ENCODE measurements at regions not wholly inside any gene's neighbourhood (a gene's known extent, or its start where the extent isn't known, plus 50 kb on each side); places are given as distances from the start of the nearest gene placed in this dataset.

DNA sequence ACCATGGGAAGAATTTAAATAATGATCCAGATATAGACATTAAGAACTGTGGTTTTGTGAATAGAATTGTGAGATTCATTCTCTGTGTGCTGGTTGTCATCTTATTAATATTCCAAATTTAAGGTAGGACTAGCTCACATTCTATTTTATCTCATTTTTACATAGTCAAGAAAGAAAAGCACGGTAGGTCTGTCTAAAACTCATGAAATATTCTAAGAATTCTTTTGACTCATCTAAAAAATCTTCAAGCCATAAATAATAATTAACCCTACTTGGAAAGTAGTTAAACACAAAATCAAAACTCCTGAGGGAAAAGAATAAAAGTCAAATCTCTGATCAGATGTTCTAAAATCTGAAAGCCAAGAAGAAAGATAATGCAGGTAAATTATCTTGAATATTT is 388.8 kb upstream of the CHAC2 start (continued):
- TF ChIP-seq YY1 (IDR thresholded peaks at IDR 0.05; ENCODE audit: low read depth, low read length), result no peak
- TF ChIP-seq TAF1 (IDR thresholded peaks at IDR 0.05; ENCODE audit: borderline replicate concordance, low read depth, low read length), result no peak

GRCh38 chr2:53373126-53373525 is 394.5 kb upstream of the CHAC2 start:
- Histone ChIP-seq H3K27ac (ENCODE audit: control insufficient read depth, insufficient read depth) (no peak overlapping the region), H3K9ac (ENCODE audit: control insufficient read depth, insufficient read depth, low read length) (no peak overlapping the region), H2AFZ (ENCODE audit: control insufficient read depth, low read depth, low read length) (no peak overlapping the region), H3K4me3 (no peak overlapping the region), H4K20me1 (ENCODE audit: control insufficient read depth, insufficient read depth) (no peaks in the 10 kb centered on the region), H3K27me3 (replicated peaks in 1 of 2; ENCODE audit: control insufficient read depth in 2 of 2, insufficient read depth in 2 of 2, low read length in 1 of 2) (no peaks in the 10 kb centered on the region), H3K36me3 (ENCODE audit: control insufficient read depth in 2 of 2, insufficient read depth in 2 of 2, low read length in 1 of 2) (no peaks in the 10 kb centered on the region), H3K9me3 (replicated peaks; ENCODE audit: control insufficient read depth, insufficient read depth, low read length) (no peaks in the 10 kb centered on the region), H3K4me1 (ENCODE audit: control insufficient read depth, insufficient read depth, low read length) (no peaks in the 10 kb centered on the region), H3K79me2 (ENCODE audit: control insufficient read depth, insufficient read depth, low read length) (no peaks in the 10 kb centered on the region), H3K4me2 (ENCODE audit: control insufficient read depth, insufficient read depth) (no peak overlapping the region)
- DNase-seq (ENCODE audit: low read depth, low spot score) (no peak), ATAC-seq (no peak), FAIRE-seq (no peak)
- TF ChIP-seq E2F8 (IDR thresholded peaks at IDR 0.05; ENCODE audit: low read depth, partially characterized antibody) (no peak), STAT1 (conservative IDR thresholded peaks at IDR 0.05) (no peak), EGR1 (IDR thresholded peaks at IDR 0.05; ENCODE audit: borderline replicate concordance in 1 of 2, low read depth in 2 of 2, low read length in 2 of 2) (no peak), ZNF274 (IDR thresholded peaks at IDR 0.05; ENCODE audit: insufficient read depth, insufficient read length) (no peak), PAX5 (IDR thresholded peaks at IDR 0.05; ENCODE audit: borderline replicate concordance, low read depth, low read length) (no peak), WRNIP1 (IDR thresholded peaks at IDR 0.05; ENCODE audit: borderline replicate concordance, low read depth, low read length) (no peak), ATF7 (IDR thresholded peaks at IDR 0.05; ENCODE audit: low read depth) (no peak)
- SMC1A ChIA-PET (ENCODE audit: uncharacterized antibody, unreplicated experiment), result no interaction called here
- in situ Hi-C loops (cut with MboI) (no loop called here), intact Hi-C loops (cut with micrococcal nuclease; ENCODE audit: unreplicated experiment) (no loop called here)
- POLR2A ChIA-PET, result no interaction called here
- RAD21 ChIA-PET (ENCODE audit: unreplicated experiment), result no interaction called here
- WGBS (ENCODE audit: insufficient coverage, insufficient replicate concordance, low lambda C conversion rate, missing lambda C conversion rate), result 0% methylated on average over 1 of the region's 1 CpG
- BruUV-seq (replicated peaks), result no TSS peak
- CTCF ChIA-PET, result no interaction called here
